ENCODE measurements at regions not wholly inside any gene's neighbourhood (a gene's known extent, or its start where the extent isn't known, plus 50 kb on each side); places are given as distances from the start of the nearest gene placed in this dataset.

DNA sequence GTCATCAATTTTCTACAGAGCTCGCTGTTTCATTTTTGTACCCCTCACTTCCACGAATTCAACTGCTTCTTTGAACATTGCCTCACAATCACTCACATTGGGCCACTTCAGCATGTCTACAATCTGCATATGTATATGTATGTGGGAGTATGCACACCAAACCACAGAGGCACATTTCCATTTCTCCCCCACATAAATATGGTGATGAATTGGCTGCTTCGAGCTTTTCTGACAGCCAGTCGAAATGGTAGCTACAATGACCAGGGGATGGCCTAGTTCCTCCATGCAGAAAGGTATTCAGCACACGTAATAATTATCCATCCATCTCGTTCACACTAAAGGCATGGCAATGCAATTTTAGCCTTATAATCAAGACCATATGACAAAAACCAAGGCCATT lies 229.6 kb upstream of the ESRRG start:
- TF ChIP-seq, protein P1, sequence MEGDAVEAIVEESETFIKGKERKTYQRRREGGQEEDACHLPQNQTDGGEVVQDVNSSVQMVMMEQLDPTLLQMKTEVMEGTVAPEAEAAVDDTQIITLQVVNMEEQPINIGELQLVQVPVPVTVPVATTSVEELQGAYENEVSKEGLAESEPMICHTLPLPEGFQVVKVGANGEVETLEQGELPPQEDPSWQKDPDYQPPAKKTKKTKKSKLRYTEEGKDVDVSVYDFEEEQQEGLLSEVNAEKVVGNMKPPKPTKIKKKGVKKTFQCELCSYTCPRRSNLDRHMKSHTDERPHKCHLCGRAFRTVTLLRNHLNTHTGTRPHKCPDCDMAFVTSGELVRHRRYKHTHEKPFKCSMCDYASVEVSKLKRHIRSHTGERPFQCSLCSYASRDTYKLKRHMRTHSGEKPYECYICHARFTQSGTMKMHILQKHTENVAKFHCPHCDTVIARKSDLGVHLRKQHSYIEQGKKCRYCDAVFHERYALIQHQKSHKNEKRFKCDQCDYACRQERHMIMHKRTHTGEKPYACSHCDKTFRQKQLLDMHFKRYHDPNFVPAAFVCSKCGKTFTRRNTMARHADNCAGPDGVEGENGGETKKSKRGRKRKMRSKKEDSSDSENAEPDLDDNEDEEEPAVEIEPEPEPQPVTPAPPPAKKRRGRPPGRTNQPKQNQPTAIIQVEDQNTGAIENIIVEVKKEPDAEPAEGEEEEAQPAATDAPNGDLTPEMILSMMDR (IDR thresholded peaks at IDR 0.05): no peak
- TF ChIP-seq POLR2AphosphoS5 (IDR thresholded peaks at IDR 0.05): no peak
- TF ChIP-seq POLR2A (IDR thresholded peaks at IDR 0.05; ENCODE audit: low read depth): no peak
- no peak for TF ChIP-seq EP300 (IDR thresholded peaks at IDR 0.05)
